MM.1S (cell line): ENCODE measurements at regions not wholly inside any gene's neighbourhood (a gene's known extent, or its start where the extent isn't known, plus 50 kb on each side); places are given as distances from the start of the nearest gene placed in this dataset.

ENCODE experiments used
- CTCF ChIP-seq: fragments of 300-600 bp; sonication (generic); IDR thresholded peaks from 2 replicates; pipeline ENCODE4 v1.5.1; 2016; ENCODE audit warnings: antibody characterized with exemption, low read length, mixed read lengths
- EZH2 ChIP-seq: fragments of 300-600 bp; sonication (generic); optimal IDR thresholded peaks from 2 replicates; pipeline ENCODE3; 2017; ENCODE audit warnings: low read depth, mild to moderate bottlenecking, antibody characterized with exemption, low read length, mixed read lengths
- EZH2phosphoT487 ChIP-seq: fragments of 300-600 bp; sonication (generic); IDR thresholded peaks from 2 replicates; pipeline ENCODE4 v1.6.1; 2018; ENCODE audit warnings: antibody characterized with exemption, low read length

- TF ChIP-seq EZH2phosphoT487 (no peak), CTCF (no peak), EZH2 (no peak)
These were observed 124.8 kb downstream of the C1D start for GRCh38 chr2:67938053-67938452.
